ENCODE measurements at regions not wholly inside any gene's neighbourhood (a gene's known extent, or its start where the extent isn't known, plus 50 kb on each side); places are given as distances from the start of the nearest gene placed in this dataset.
"Not testable (repeated sequence)": the region's sequence is repeated elsewhere in the genome, so short reads cannot be mapped to it uniquely, and the experiment has no call there.

DNA sequence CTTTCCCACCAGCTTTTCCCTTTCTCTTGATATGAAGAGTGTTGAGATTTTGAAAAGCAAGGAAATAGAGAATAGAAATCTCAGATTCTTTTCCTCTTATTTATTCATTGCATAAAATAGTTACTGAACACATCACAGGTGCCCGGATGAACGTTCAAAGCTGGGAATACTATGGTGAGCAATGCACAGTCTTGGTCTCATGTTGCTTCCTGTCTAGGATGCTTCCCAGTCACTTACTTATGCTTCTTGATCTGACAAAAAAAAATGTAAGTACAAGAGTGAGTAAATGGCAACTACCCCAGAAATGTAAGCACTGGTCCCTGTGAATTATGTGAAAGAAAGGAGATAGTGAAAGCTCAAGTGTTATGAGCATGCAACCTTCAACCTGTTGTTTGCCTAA is 153.5 kb upstream of the S1PR3 start:
- H3K27ac ChIP-seq = no peak overlapping the region
- H3K27me3 ChIP-seq (replicated peaks in 1 of 7) = peaks cover 0 to 62% (median 7%) of the 10 kb centered on the region in 7 donors
- no peak for TF ChIP-seq POLR2A (IDR thresholded peaks at IDR 0.05)
- TF ChIP-seq CTCF (IDR thresholded peaks at IDR 0.05 in 8 of 11, conservative IDR thresholded peaks at IDR 0.05 in 3 of 11) = no peak
- no peak for TF ChIP-seq POLR2AphosphoS5 (IDR thresholded peaks at IDR 0.05)
- H3K9me3 ChIP-seq = no peaks in the 10 kb centered on the region
- 90 to 95% (median 93%) methylated on average over 2 of the region's 2 CpGs for WGBS, 5 donors
- DNase-seq = no peak
- no peak overlapping the region for H3K4me3 ChIP-seq
- intact Hi-C loops (cut with DNase I; ENCODE audit: low total_unique reads) = no loop called here
- no peaks in the 10 kb centered on the region for H3K36me3 ChIP-seq
- peaks cover 12 to 21% (median 15%) of the 10 kb centered on the region in 6 donors for H3K4me1 ChIP-seq

GRCh38 chr9:88849878-88850277 is 141.4 kb upstream of the S1PR3 start:
- Histone ChIP-seq H3K9me3 (peaks cover 0 to 22% (median 14%) of the 10 kb centered on the region in 8 donors), H3K27me3 (replicated peaks in 1 of 7) (peaks cover 0 to 28% (median 0%) of the 10 kb centered on the region in 7 donors)
- H3K36me3 ChIP-seq; H3K27ac ChIP-seq; H3K4me1 ChIP-seq; DNase-seq; intact Hi-C loops (cut with DNase I; ENCODE audit: low total_unique reads); H3K4me3 ChIP-seq: not testable (repeated sequence)
- WGBS, 5 donors = 87 to 95% (median 92%) methylated on average over 6 of the region's 6 CpGs

DNA sequence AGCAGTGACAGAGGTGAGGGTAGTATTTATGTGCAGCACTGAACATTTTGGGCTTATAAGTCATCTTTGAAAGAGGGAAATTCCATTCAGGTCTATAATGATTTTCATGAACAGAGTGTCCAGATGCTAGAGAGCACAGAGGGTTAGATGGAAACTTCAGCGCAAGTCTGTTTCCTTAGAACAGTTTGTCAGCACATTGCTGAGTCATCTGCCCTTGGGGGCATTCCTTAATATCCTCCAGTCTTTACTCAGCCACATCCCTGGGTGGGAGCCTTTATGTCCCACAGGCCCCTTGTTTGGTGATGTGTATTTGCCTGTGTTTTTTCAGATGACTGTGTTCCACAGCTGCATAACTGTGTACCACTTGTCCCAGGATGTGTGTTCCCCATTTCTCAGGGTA is 138.5 kb upstream of the S1PR3 start:
- intact Hi-C loops (cut with DNase I; ENCODE audit: low total_unique reads) = no loop called here

DNA sequence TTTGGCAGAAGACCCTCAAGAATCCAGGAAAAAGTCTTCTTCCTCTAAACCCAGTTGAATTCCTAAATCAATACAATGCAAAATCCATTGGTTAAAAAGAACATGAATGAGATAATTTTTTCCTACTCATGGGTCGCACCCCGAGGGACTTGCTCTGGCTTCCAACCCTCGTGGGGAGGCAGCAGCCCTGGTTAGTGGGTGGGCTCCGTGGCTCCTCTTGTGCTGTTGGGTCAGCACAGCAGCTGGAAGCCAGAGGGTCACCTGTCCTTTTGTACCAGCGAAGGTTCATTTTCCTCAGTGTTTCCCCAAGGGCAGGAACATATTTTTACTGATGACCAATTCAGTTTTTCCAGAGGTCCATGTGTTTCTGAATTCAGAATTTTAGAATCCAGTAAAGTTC is 120.6 kb upstream of the S1PR3 start:
- peaks cover 3 to 33% (median 18%) of the 10 kb centered on the region in 6 donors for H3K4me1 ChIP-seq
- H3K27ac ChIP-seq = no peak overlapping the region
- no peak overlapping the region for H3K4me3 ChIP-seq
- H3K9me3 ChIP-seq = peaks cover 0 to 19% (median 2%) of the 10 kb centered on the region in 8 donors
- H3K27me3 ChIP-seq (replicated peaks in 1 of 7) = peaks cover 0 to 8% (median 0%) of the 10 kb centered on the region in 7 donors
- no peak for DNase-seq
- intact Hi-C loops (cut with DNase I; ENCODE audit: low total_unique reads) = no loop called here
- 79 to 91% (median 85%) methylated on average over 5 of the region's 5 CpGs for WGBS, 5 donors
- no peaks in the 10 kb centered on the region for H3K36me3 ChIP-seq
- TF ChIP-seq POLR2AphosphoS5 (IDR thresholded peaks at IDR 0.05) = no peak
- TF ChIP-seq POLR2A (IDR thresholded peaks at IDR 0.05) = no peak
- TF ChIP-seq CTCF (IDR thresholded peaks at IDR 0.05 in 8 of 11, conservative IDR thresholded peaks at IDR 0.05 in 3 of 11) = no peak

More for the DNA sequence above, 138.5 kb upstream of the S1PR3 start:
- H3K4me1 ChIP-seq = no peaks in the 10 kb centered on the region
- DNase-seq = no peak
- H3K36me3 ChIP-seq = no peaks in the 10 kb centered on the region
- 0 to 29% (median 14%) methylated on average over 1 of the region's 1 CpG for whole genome bisulfite sequencing, 5 donors
- H3K4me3 ChIP-seq = no peak overlapping the region
- no peak for TF ChIP-seq CTCF (IDR thresholded peaks at IDR 0.05 in 8 of 11, conservative IDR thresholded peaks at IDR 0.05 in 3 of 11)
- peak in 1 of 3 donors; percentile 28 for TF ChIP-seq POLR2AphosphoS5 (IDR thresholded peaks at IDR 0.05)
- no peak overlapping the region for H3K27ac ChIP-seq
- peaks cover 0 to 33% (median 13%) of the 10 kb centered on the region in 8 donors for H3K9me3 ChIP-seq
- peaks cover 0 to 33% (median 0%) of the 10 kb centered on the region in 7 donors for H3K27me3 ChIP-seq (replicated peaks in 1 of 7)

DNA sequence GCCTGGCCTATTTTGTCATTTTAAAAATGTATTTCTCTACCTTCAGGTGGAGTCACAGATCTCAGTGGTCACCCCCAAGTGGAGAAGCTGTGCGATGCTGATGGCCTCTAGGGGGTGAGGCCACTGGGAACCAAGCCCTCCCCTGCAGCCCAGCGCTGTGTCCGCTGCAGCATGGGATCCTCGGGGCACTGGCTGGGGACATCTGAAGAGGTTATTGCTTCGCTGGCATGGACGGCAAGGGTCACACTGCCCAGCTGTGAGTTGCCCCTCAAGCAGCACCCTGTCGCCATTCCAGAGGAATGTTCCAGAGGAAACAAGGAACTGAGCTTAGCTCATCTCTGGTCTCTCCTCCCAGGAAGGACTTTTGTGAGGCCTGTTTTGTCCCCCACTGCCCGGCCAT is 119.6 kb upstream of the S1PR3 start:
- Histone ChIP-seq H3K27ac (peak overlapping the region; percentile 38 to 84 (median 68)), H3K9me3 (peaks cover 0 to 16% (median 2%) of the 10 kb centered on the region in 8 donors), H3K4me3 (no peak overlapping the region), H3K27me3 (replicated peaks in 1 of 7) (peaks cover 0 to 8% (median 0%) of the 10 kb centered on the region in 7 donors), H3K36me3 (no peaks in the 10 kb centered on the region), H3K4me1 (peaks cover 3 to 35% (median 19%) of the 10 kb centered on the region in 6 donors)
- no peak for DNase-seq
- WGBS, 5 donors = 50 to 96% (median 79%) methylated on average over 3 to 8 of the region's 8 CpGs
- no peak for TF ChIP-seq POLR2AphosphoS5 (IDR thresholded peaks at IDR 0.05)
- TF ChIP-seq POLR2A (IDR thresholded peaks at IDR 0.05) = no peak
- no peak for TF ChIP-seq CTCF (IDR thresholded peaks at IDR 0.05 in 8 of 11, conservative IDR thresholded peaks at IDR 0.05 in 3 of 11)
- intact Hi-C loops (cut with DNase I; ENCODE audit: low total_unique reads) = no loop called here

Measured in spleen (tissue), 11 donors.